Gastroesophageal sphincter (tissue), 3 donors: ENCODE measurements at regions not wholly inside any gene's neighbourhood (a gene's known extent, or its start where the extent isn't known, plus 50 kb on each side); places are given as distances from the start of the nearest gene placed in this dataset.

Experiments used
- POLR2AphosphoS5 ChIP-seq: sonication (generic); formaldehyde crosslinking; IDR thresholded peaks from one replicate; pipeline ENCODE4 v1.6.1; 2017; ENCODE audit warnings: antibody characterized with exemption
- TF ChIP-seq, protein P1 (sequence below), 4 experiments: fragments of 200-600 bp in 2 of 4; fragments of 450-650 bp in 2 of 4; sonication (generic) in 1 of 4; IDR thresholded peaks; one replicate each; pipeline ENCODE4 v1.5.1; 2017 to 2019; ENCODE audit warnings: antibody characterized with exemption in 4 of 4, mild to moderate bottlenecking in 2 of 4, moderate library complexity in 2 of 4

GRCh38 chr5:87787086-87787485, 374.4 kb upstream of the CCNH start:
- TF ChIP-seq, protein P1, sequence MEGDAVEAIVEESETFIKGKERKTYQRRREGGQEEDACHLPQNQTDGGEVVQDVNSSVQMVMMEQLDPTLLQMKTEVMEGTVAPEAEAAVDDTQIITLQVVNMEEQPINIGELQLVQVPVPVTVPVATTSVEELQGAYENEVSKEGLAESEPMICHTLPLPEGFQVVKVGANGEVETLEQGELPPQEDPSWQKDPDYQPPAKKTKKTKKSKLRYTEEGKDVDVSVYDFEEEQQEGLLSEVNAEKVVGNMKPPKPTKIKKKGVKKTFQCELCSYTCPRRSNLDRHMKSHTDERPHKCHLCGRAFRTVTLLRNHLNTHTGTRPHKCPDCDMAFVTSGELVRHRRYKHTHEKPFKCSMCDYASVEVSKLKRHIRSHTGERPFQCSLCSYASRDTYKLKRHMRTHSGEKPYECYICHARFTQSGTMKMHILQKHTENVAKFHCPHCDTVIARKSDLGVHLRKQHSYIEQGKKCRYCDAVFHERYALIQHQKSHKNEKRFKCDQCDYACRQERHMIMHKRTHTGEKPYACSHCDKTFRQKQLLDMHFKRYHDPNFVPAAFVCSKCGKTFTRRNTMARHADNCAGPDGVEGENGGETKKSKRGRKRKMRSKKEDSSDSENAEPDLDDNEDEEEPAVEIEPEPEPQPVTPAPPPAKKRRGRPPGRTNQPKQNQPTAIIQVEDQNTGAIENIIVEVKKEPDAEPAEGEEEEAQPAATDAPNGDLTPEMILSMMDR (IDR thresholded peaks at IDR 0.05): no peak
- TF ChIP-seq POLR2AphosphoS5: no peak
